GM10248 (cell line): ENCODE measurements at regions not wholly inside any gene's neighbourhood (a gene's known extent, or its start where the extent isn't known, plus 50 kb on each side); places are given as distances from the start of the nearest gene placed in this dataset.

Experiments
- CTCF ChIA-PET: fragments of 300-600 bp; sonication (Branson Sonifier 250); formaldehyde crosslinking; extraction: SDS; loops from one replicate; lab custom pipeline; 2021; ENCODE audit warnings: antibody characterized with exemption; lab: Yijun Ruan, JAX
- POLR2A ChIA-PET: fragments of 350-650 bp; sonication (Branson Sonifier 250); formaldehyde crosslinking; extraction: SDS; loops from one replicate; lab custom pipeline; 2020; ENCODE audit warnings: antibody characterized with exemption; lab: Yijun Ruan, JAX
- DNase-seq: peaks from one replicate; pipeline ENCODE4 v3.0.0; 2012; ENCODE audit errors: extremely low spot score
- TF ChIP-seq, protein P1 (sequence below): IDR thresholded peaks from 2 replicates; pipeline ENCODE4 v1.5.1; 2012; ENCODE audit warnings: mild to moderate bottlenecking, low read depth; ENCODE audit errors: extremely low read depth, missing control alignments, control extremely low read depth

DNA sequence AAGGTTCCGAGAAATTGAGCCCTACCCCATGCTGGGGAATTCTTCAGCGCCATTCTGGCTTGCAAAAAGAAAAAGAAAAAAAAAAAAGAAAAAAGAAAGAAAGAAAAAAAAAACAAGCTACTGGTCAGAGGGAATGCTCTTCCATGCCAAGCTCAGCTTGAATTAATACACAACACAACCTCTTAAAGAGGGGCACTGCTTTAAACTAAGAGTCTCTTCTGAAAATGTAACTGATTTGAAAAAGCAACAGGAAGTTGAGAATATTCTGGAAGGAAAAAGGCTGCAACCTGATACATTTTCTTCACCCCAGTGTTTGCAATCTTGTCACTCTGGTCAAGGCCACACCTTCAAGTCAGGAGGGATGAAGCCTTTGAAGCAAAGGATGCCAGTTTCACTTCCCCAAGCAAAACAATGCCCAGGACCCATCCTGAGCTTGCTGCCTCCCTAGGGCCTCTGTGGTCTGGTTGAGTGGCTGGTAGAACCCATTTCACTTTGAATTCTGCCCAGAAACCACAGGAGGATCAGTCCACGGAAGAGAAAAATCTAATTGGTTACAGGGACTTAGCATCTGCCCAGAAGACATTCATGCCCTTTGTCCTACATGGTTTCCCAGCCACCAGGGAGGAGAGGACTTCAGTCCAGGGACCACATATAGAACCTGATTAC is 389.7 kb downstream of the SOX9 start:
- TF ChIP-seq, protein P1, sequence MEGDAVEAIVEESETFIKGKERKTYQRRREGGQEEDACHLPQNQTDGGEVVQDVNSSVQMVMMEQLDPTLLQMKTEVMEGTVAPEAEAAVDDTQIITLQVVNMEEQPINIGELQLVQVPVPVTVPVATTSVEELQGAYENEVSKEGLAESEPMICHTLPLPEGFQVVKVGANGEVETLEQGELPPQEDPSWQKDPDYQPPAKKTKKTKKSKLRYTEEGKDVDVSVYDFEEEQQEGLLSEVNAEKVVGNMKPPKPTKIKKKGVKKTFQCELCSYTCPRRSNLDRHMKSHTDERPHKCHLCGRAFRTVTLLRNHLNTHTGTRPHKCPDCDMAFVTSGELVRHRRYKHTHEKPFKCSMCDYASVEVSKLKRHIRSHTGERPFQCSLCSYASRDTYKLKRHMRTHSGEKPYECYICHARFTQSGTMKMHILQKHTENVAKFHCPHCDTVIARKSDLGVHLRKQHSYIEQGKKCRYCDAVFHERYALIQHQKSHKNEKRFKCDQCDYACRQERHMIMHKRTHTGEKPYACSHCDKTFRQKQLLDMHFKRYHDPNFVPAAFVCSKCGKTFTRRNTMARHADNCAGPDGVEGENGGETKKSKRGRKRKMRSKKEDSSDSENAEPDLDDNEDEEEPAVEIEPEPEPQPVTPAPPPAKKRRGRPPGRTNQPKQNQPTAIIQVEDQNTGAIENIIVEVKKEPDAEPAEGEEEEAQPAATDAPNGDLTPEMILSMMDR = no peak
- POLR2A ChIA-PET = no interaction called here
- CTCF ChIA-PET = interaction anchor here (1.0 to 1.8 kb wide), 3 partner anchors 29 to 51 kb away, joined by 3 to 5 read pairs (median 4); no protein-coding TSS in a partner anchor
- no peak for DNase-seq

DNA sequence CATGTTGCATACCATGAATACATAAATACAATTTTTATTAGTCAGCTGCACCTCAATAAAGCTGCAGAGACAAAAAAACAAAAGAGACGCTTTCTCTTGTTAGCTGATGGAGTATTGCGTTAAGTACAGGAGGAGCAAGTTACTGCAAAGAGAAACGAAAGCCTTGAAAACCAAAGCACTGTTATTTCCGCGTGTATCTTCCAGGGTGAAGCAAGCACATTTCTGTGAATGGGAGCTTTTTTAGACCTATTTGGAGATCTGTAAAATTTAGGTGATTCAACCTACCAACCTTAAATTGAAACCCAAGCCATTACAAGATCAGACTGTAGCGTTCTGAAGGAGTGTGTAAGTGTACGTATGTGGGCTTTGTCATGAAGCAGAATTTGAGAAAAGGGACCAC is 390.4 kb downstream of the SOX9 start:
- ChIA-PET CTCF (interaction anchor here (1.6 to 1.8 kb wide), 2 partner anchors 28 to 49 kb away, joined by 4 to 5 read pairs; no protein-coding TSS in a partner anchor), POLR2A (no interaction called here)
- TF ChIP-seq, protein P1 = no peak
- no peak for DNase-seq

DNA sequence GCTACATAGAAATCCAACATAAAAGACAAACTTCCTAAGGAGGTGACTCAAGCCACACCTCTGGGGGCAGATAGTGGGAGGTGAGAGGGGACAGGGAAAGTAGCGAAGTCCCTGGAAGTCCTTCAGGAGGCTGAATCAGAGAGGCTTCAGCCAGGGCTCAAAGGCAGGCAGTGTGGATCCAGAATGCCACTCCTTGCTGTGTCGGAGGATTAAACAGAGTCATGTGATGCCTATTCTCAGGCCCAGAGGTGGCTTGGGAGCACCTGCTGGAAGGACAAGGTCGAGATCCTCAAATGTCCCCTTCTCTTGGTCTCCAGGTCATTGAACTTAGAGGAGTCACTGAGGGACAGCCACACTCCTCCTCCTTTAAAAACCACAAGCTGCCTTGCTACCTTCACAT is 391.1 kb downstream of the SOX9 start:
- CTCF ChIA-PET = interaction anchor here (0.9 to 1.8 kb wide), 4 partner anchors 9 to 48 kb away, joined by 3 to 5 read pairs (median 4); no protein-coding TSS in a partner anchor
- POLR2A ChIA-PET = no interaction called here

DNA sequence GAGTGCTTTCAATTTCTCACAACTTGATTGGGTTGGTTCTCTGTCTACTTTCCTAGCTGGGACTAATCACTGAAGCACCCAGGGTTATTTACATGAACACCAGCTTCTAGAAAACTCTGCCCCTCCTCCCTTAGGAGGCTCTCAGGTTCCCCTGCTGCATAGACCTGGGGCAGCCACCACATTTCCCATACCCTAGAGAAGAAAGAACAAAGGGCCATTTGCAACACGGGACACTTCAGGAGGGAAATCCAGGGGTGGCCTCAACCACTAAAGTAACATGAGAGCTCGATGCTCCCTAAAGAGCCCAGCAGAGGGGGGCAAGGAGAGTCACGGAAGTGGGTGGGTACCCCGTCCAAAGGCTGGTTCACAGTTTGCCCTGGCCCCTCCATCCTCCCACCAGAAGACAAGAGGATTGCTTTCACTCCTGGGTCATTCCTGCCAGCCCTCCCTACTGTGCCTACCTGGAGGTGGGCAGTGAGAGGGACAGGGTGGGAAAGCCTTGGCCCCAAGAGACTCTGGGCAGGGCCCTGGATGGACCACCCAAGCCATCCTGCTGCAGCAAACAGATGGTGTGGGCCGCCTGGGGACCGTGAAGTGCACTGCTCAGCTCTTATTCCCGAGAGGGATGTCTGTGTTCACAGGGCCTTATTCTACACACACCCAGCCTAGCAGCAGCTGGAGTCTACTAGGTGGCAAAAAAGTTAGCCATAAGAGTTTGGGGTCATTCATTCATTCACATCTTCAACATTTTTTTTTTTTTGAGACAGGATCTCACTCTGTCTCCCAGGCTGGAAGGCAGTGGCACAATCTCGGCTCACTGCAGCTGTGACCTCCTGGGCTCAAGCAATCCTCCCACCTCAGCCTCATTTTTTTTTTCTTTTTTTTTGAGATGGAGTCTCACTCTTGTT is 392.1 kb downstream of the SOX9 start:
- no peak for DNase-seq
- POLR2A ChIA-PET = no interaction called here
- CTCF ChIA-PET = interaction anchor here (0.9 to 1.9 kb wide), 6 partner anchors 8 to 44 kb away, joined by 3 to 4 read pairs (median 4); no protein-coding TSS in a partner anchor
- TF ChIP-seq, protein P1 = no peak

More for the DNA sequence above, 391.1 kb downstream of the SOX9 start:
- DNase-seq = no peak
- TF ChIP-seq, protein P1 = no peak

DNA sequence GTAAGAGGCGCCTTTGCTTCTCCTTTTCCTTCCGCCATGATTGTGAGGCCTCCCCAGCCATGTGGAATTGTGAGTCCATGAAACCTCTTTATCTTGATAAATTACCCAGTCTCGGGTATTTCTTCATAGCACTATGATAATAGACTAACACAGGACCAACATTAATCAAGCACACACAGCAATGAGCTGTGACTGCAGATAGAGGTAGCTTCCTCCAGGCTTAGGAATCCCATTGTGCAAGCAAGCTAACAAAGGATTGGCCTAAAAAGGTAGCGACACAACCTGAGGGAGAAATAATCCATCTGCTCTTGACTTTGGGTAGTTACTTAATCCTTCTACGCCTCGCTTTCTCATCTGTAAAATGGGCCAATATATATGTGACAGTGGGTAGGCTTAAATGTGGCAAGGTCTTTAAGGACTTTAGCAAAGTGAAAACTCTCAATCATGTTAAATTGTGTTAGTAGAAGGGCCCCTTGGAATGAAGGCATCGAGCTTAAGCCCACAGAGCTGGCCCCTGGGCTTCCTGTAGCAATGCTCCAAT is 393.6 kb downstream of the SOX9 start:
- no peak for DNase-seq
- TF ChIP-seq, protein P1 = no peak
- CTCF ChIA-PET = interaction anchor here (1.0 to 1.9 kb wide), 5 partner anchors 22 to 44 kb away, joined by 3 to 4 read pairs (median 3); no protein-coding TSS in a partner anchor
- POLR2A ChIA-PET = no interaction called here

DNA sequence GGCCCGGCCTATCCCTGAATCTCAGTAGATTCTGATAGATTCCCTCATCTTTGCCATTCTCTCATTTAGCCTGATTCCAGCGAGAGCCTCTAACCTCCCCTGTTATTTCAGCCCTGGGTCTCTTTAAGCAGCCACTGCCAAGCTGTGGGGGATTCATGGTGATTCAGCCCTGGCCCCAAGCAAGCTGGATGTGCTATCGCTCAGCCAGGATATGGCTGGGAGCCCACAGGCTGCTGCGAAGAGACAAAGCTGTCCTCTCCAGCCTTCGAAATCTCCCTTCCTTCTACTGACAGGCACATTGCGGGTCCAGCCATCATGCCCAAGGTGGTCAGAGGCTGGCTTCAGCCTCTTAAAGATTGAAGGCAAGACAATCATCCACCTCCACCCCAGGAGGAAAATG is 394.1 kb downstream of the SOX9 start:
- ChIA-PET CTCF (interaction anchor here (1.0 to 1.4 kb wide), 3 partner anchors 21 to 44 kb away, joined by 3 read pairs; no protein-coding TSS in a partner anchor), POLR2A (no interaction called here)
- TF ChIP-seq, protein P1 = no peak
- no peak for DNase-seq
